HCT116 (cell line): ENCODE measurements at regions not wholly inside any gene's neighbourhood (a gene's known extent, or its start where the extent isn't known, plus 50 kb on each side); places are given as distances from the start of the nearest gene placed in this dataset.
"Not testable (repeated sequence)": the region's sequence is repeated elsewhere in the genome, so short reads cannot be mapped to it uniquely, and the experiment has no call there.

ENCODE experiments used
- ATAC-seq: fragments of 200-7000 bp; cut with Tn5 transposase; 2 replicates; pipeline ENCODE4 v1.9.1; 2020; ENCODE audit warnings: mild to moderate bottlenecking, moderate library complexity
- BruUV-seq: library from RNA; stranded (reverse); fragments of 400-500 nt; replicated peaks from 2 replicates; lab custom pipeline; 2021; lab: Mats Ljungman, UMichigan
- CTCF ChIA-PET: fragments of 300-600 bp; sonication (Branson Sonifier 250); formaldehyde crosslinking; loops from one replicate; lab custom pipeline; 2021; ENCODE audit warnings: antibody characterized with exemption; lab: Charles Lee
- POLR2A ChIA-PET: fragments of 300-600, 350-600 bp; sonication (Branson Sonifier 250); formaldehyde crosslinking; loops from one replicate; lab custom pipeline; 2021; ENCODE audit warnings: antibody characterized with exemption; lab: Charles Lee
- RAD21 ChIA-PET, 2 experiments: fragments of 300-600 bp; sonication (Branson Sonifier 250); formaldehyde crosslinking; loops; one replicate each; lab custom pipeline; 2023; ENCODE audit warnings: low total read pairs in 2 of 2; ENCODE audit not compliant: uncharacterized antibody in 2 of 2, unreplicated experiment in 2 of 2, low non-redundant PET in 1 of 2; lab: Charles Lee
- DNase-seq: peaks from one replicate; pipeline ENCODE4 v3.0.0-alpha.2; 2010; ENCODE audit warnings: low read depth, low spot score
- H2AFZ ChIP-seq: fragments of 200-600 bp; shearing (Covaris generic), sonication (generic); 2 replicates; pipeline ENCODE4 v1.6.1; 2017; ENCODE audit warnings: low read depth, mixed run types, mixed read lengths, antibody characterized with exemption, low read length; ENCODE audit not compliant: poor library complexity, severe bottlenecking
- H3K27ac ChIP-seq: 2 replicates; pipeline ENCODE4 v1.5.1; 2012; ENCODE audit warnings: low read depth, low read length
- H3K27me3 ChIP-seq: fragments of 200-600 bp; sonication (generic); 2 replicates; pipeline ENCODE4 v1.6.1; 2016; ENCODE audit warnings: mixed run types, low read length, mixed read lengths; ENCODE audit not compliant: insufficient read depth
- H3K36me3 ChIP-seq, 2 experiments: fragments of 200-500 bp in 1 of 2; fragments of 200-600 bp in 1 of 2; sonication (Bioruptor generic) in 1 of 2; sonication (generic) in 1 of 2; 2 replicates each; pipeline versions ENCODE4 v1.5.1 to v1.6.1; 2014 to 2016; ENCODE audit warnings: low read length in 2 of 2, inconsistent platforms in 1 of 2, mixed read lengths in 1 of 2, mixed run types in 1 of 2; ENCODE audit not compliant: insufficient read depth in 2 of 2, control insufficient read depth in 1 of 2
- H3K4me1 ChIP-seq, 2 experiments: fragments of 200-600 bp in 1 of 2; sonication (generic) in 1 of 2; 2 replicates each; pipeline versions ENCODE4 v1.5.1 to v1.6.1; 2012 to 2017; ENCODE audit warnings: low read length in 2 of 2, inconsistent platforms in 1 of 2, mild to moderate bottlenecking in 1 of 2, mixed read lengths in 1 of 2, mixed run types in 1 of 2, moderate library complexity in 1 of 2; ENCODE audit not compliant: insufficient read depth in 2 of 2, control insufficient read depth in 1 of 2
- H3K4me2 ChIP-seq: fragments of 200-600 bp; sonication (generic); 2 replicates; pipeline ENCODE4 v1.6.1; 2017; ENCODE audit warnings: mixed run types, low read length, mixed read lengths
- H3K4me3 ChIP-seq, 2 experiments: fragments of 200-600 bp in 1 of 2; sonication (generic) in 1 of 2; replicated peaks in 1 of 2; 2 replicates each; pipeline ENCODE4 v1.5.1; 2011 to 2016; ENCODE audit warnings: low read length in 2 of 2, control low read depth in 1 of 2, low read depth in 1 of 2, mild to moderate bottlenecking in 1 of 2, mixed read lengths in 1 of 2, mixed run types in 1 of 2
- H3K79me2 ChIP-seq: fragments of 200-600 bp; sonication (generic); 2 replicates; pipeline ENCODE4 v1.6.1; 2017; ENCODE audit warnings: mild to moderate bottlenecking, mixed run types, low read length, moderate library complexity, mixed read lengths; ENCODE audit not compliant: insufficient read depth
- H3K9ac ChIP-seq: fragments of 200-600 bp; sonication (generic); 2 replicates; pipeline ENCODE4 v1.6.1; 2016; ENCODE audit warnings: low read length, mixed read lengths
- H3K9me2 ChIP-seq: fragments of 200-600 bp; sonication (generic), shearing (Covaris generic); 2 replicates; pipeline ENCODE4 v1.6.1; 2017; ENCODE audit warnings: mixed run types, mild to moderate bottlenecking, moderate library complexity; ENCODE audit not compliant: insufficient read depth
- H3K9me3 ChIP-seq, 2 experiments: fragments of 200-500 bp in 1 of 2; fragments of 200-600 bp in 1 of 2; sonication (Bioruptor generic) in 1 of 2; sonication (generic) in 1 of 2; 2 replicates each; pipeline ENCODE4 v1.6.1; 2014 to 2017; ENCODE audit warnings: low read length in 2 of 2, mixed read lengths in 2 of 2, inconsistent platforms in 1 of 2, low read depth in 1 of 2, mild to moderate bottlenecking in 1 of 2, mixed run types in 1 of 2, moderate library complexity in 1 of 2; ENCODE audit not compliant: control insufficient read depth in 1 of 2, insufficient read depth in 1 of 2
- H4K20me1 ChIP-seq: fragments of 200-600 bp; sonication (generic), shearing (Covaris generic); 2 replicates; pipeline ENCODE4 v1.6.1; 2017; ENCODE audit warnings: mixed run types, mild to moderate bottlenecking, moderate library complexity; ENCODE audit not compliant: insufficient read depth
- CBX3 ChIP-seq: IDR thresholded peaks from 2 replicates; pipeline ENCODE4 v1.6.1; 2012; ENCODE audit warnings: low read depth
- CEBPB ChIP-seq: IDR thresholded peaks from 2 replicates; pipeline ENCODE4 v1.6.1; 2012; ENCODE audit warnings: low read depth
- EZH2phosphoT487 ChIP-seq: fragments of 200-600 bp; IDR thresholded peaks from 2 replicates; pipeline ENCODE4 v1.6.1; 2018; ENCODE audit warnings: antibody characterized with exemption, borderline replicate concordance
- JUND ChIP-seq: IDR thresholded peaks from 2 replicates; pipeline ENCODE4 v1.6.1; 2012
- POLR2A ChIP-seq: IDR thresholded peaks from 2 replicates; pipeline ENCODE4 v1.7.0; 2011; ENCODE audit warnings: borderline replicate concordance; ENCODE audit not compliant: insufficient read depth, insufficient read length; ENCODE audit errors: extremely low read depth
- SP1 ChIP-seq: IDR thresholded peaks from 2 replicates; pipeline ENCODE4 v1.6.1; 2012; ENCODE audit warnings: low read depth
- ZNF274 ChIP-seq: fragments of 200-500 bp; sonication (Bioruptor generic); IDR thresholded peaks from 2 replicates; pipeline ENCODE4 v1.6.1; 2014; ENCODE audit warnings: mild to moderate bottlenecking, low read depth, low read length, inconsistent platforms
- intact Hi-C: fragments of 100-400 bp; cut with micrococcal nuclease; formaldehyde crosslinking; loops from 2 replicates; pipeline ENCODE4 v1.10.0; 2022
- TF ChIP-seq, protein P1 (sequence below): IDR thresholded peaks from 2 replicates; pipeline ENCODE4 v1.6.1; 2012

DNA sequence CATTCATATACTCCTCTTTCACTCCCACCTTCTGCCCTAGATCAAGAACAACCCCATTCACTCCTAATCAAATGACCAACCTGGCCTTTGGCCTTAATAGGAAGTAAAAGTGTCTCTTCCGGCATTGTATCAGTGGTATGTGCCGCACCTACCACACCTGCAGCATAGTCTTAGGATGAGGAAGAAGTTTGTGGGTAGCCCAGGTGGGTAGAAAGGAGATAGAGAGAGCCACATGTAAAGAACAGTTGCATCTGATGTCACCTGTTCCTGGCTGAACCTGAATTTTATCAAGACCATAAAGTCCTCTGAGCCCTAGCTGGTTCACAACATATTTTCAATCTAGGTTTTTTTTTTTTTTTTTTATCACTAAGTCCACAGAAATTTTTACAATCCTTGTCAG is 55.5 kb upstream of the PTPN12 start:
- no peaks in the 10 kb centered on the region for H3K9me3 ChIP-seq
- H3K4me2 ChIP-seq, result no peak overlapping the region
- H2AFZ ChIP-seq, result no peak overlapping the region
- CTCF ChIA-PET, result no interaction called here
- H4K20me1 ChIP-seq, result no peaks in the 10 kb centered on the region
- H3K9ac ChIP-seq, result no peak overlapping the region
- no peak for TF ChIP-seq SP1
- no peak for TF ChIP-seq EZH2phosphoT487
- no peak for TF ChIP-seq CEBPB
- no peak for TF ChIP-seq ZNF274
- no peak for TF ChIP-seq CBX3
- no peak for TF ChIP-seq POLR2A
- TF ChIP-seq JUND, result no peak
- TF ChIP-seq, protein P1, sequence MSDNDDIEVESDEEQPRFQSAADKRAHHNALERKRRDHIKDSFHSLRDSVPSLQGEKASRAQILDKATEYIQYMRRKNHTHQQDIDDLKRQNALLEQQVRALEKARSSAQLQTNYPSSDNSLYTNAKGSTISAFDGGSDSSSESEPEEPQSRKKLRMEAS, result no peak
- H3K27me3 ChIP-seq, result no peaks in the 10 kb centered on the region
- H3K4me3 ChIP-seq, result no peak overlapping the region
- POLR2A ChIA-PET, result no interaction called here
- H3K9me2 ChIP-seq, result no peaks in the 10 kb centered on the region
- H3K27ac ChIP-seq, result no peak overlapping the region
- RAD21 ChIA-PET, result no interaction called here
- intact Hi-C loops, result no loop called here
- no TSS peak for BruUV-seq
- no peaks in the 10 kb centered on the region for H3K79me2 ChIP-seq
- no peaks in the 10 kb centered on the region for H3K36me3 ChIP-seq
- DNase-seq (no peak), ATAC-seq (no peak)
- H3K4me1 ChIP-seq, result no peaks in the 10 kb centered on the region

DNA sequence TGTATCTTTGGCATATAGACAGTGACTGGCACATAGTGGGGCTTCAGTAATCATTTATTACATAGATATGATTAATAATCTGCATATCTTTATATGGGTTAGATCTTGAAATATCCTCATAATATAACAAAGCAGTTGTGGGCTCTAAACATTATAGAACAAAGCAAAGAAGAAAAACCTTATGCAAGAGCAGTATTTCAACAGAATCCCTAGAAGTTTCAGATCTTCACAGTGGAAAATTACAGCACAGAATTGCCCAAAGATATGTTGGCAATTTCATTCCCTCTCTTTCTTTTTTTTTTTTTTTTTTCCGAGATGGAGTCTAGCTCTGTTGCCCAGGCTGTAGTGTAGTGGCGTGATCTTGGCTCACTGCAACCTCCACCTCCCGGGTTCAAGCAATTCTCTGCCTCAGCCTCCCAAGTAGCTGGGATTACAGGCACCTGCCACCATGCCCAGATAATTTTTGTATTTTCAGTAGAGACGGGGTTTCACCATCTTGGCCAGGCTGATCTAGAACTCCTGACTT is 56.9 kb upstream of the PTPN12 start:
- CTCF ChIA-PET, H3K4me3 ChIP-seq, BruUV-seq, H4K20me1 ChIP-seq, H3K9me3 ChIP-seq, DNase-seq, H3K4me1 ChIP-seq, H3K27ac ChIP-seq, intact Hi-C loops, H3K4me2 ChIP-seq, RAD21 ChIA-PET, H3K27me3 ChIP-seq, POLR2A ChIA-PET, H2AFZ ChIP-seq, H3K9ac ChIP-seq, H3K9me2 ChIP-seq, H3K79me2 ChIP-seq, ATAC-seq, H3K36me3 ChIP-seq: not testable (repeated sequence)
